Mesenchymal stem cell (in vitro differentiated cells and primary cell): ENCODE measurements at regions not wholly inside any gene's neighbourhood (a gene's known extent, or its start where the extent isn't known, plus 50 kb on each side); places are given as distances from the start of the nearest gene placed in this dataset.

Source experiments
- DNase-seq: peaks from one replicate; pipeline ENCODE4 v3.0.0-alpha.2; 2013
- H2AFZ ChIP-seq: one replicate; pipeline ENCODE4 v1.6.1; 2013; ENCODE audit warnings: low read depth, mild to moderate bottlenecking, control low read depth, inconsistent platforms, low read length, moderate library complexity
- H2AK5ac ChIP-seq: 2 replicates; pipeline ENCODE4 v1.6.1; 2013; ENCODE audit warnings: low read length, moderate library complexity, mild to moderate bottlenecking, inconsistent platforms; ENCODE audit not compliant: severe bottlenecking
- H2BK120ac ChIP-seq: one replicate; pipeline ENCODE4 v1.6.1; 2013; ENCODE audit warnings: low read depth, mild to moderate bottlenecking, inconsistent platforms, low read length, moderate library complexity
- H2BK12ac ChIP-seq, 2 experiments: one replicate each; pipeline ENCODE4 v1.6.1; 2013; ENCODE audit warnings: inconsistent platforms in 2 of 2, low read length in 2 of 2, mild to moderate bottlenecking in 2 of 2, moderate library complexity in 2 of 2, control low read depth in 1 of 2
- H2BK15ac ChIP-seq: one replicate; pipeline ENCODE4 v1.6.1; 2013; ENCODE audit warnings: mild to moderate bottlenecking, low read depth, inconsistent platforms; ENCODE audit not compliant: poor library complexity, severe bottlenecking
- H2BK5ac ChIP-seq: 2 replicates; pipeline ENCODE4 v1.6.1; 2013; ENCODE audit warnings: low read depth, mild to moderate bottlenecking, low read length, control low read depth, inconsistent platforms; ENCODE audit not compliant: poor library complexity, severe bottlenecking
- H3K14ac ChIP-seq, 2 experiments: one replicate each; pipeline ENCODE4 v1.6.1; 2013; ENCODE audit warnings: inconsistent platforms in 2 of 2, low read length in 2 of 2, control low read depth in 1 of 2, mild to moderate bottlenecking in 1 of 2, moderate library complexity in 1 of 2
- H3K18ac ChIP-seq, 2 experiments: one replicate each; pipeline ENCODE4 v1.6.1; 2013; ENCODE audit warnings: inconsistent platforms in 2 of 2, low read length in 2 of 2, control low read depth in 1 of 2, low read depth in 1 of 2, mild to moderate bottlenecking in 1 of 2
- H3K23ac ChIP-seq, 2 experiments: one replicate each; pipeline ENCODE4 v1.6.1; 2013; ENCODE audit warnings: inconsistent platforms in 2 of 2, low read length in 2 of 2, mild to moderate bottlenecking in 2 of 2, moderate library complexity in 2 of 2, control low read depth in 1 of 2
- H3K27ac ChIP-seq: 2 replicates; pipeline ENCODE4 v1.5.1; 2013; ENCODE audit warnings: mild to moderate bottlenecking, moderate library complexity, low read length, control low read depth, inconsistent platforms; ENCODE audit not compliant: poor library complexity, severe bottlenecking
- H3K27me3 ChIP-seq, 2 experiments: 2 replicates each; pipeline versions ENCODE4 v1.6.1 to v1.7.0; 2013; ENCODE audit warnings: low read length in 2 of 2, mild to moderate bottlenecking in 2 of 2, moderate library complexity in 2 of 2, control low read depth in 1 of 2, inconsistent platforms in 1 of 2; ENCODE audit not compliant: control insufficient read depth in 1 of 2, insufficient read depth in 1 of 2
- H3K36me3 ChIP-seq, 2 experiments: 2 replicates each; pipeline versions ENCODE4 v1.6.1 to v1.7.0; 2013; ENCODE audit warnings: low read length in 2 of 2, control low read depth in 1 of 2, inconsistent platforms in 1 of 2, low read depth in 1 of 2, mild to moderate bottlenecking in 1 of 2; ENCODE audit not compliant: insufficient read depth in 2 of 2, control insufficient read depth in 1 of 2
- H3K4ac ChIP-seq, 2 experiments: one replicate each; pipeline ENCODE4 v1.6.1; 2013; ENCODE audit warnings: inconsistent platforms in 2 of 2, low read length in 2 of 2, mild to moderate bottlenecking in 2 of 2, moderate library complexity in 2 of 2, control low read depth in 1 of 2, low read depth in 1 of 2
- H3K4me1 ChIP-seq: 2 replicates; pipeline ENCODE4 v1.6.1; 2013; ENCODE audit warnings: low read depth, low read length, control low read depth; ENCODE audit not compliant: control insufficient read depth, insufficient read depth
- H3K4me2 ChIP-seq: 2 replicates; pipeline ENCODE4 v1.6.1; 2013; ENCODE audit warnings: low read length, mild to moderate bottlenecking, inconsistent platforms; ENCODE audit not compliant: poor library complexity, severe bottlenecking
- H3K4me3 ChIP-seq, 2 experiments: 2 replicates each; pipeline versions ENCODE4 v1.5.1 to v1.7.0; 2013; ENCODE audit warnings: low read length in 2 of 2, mild to moderate bottlenecking in 2 of 2, control low read depth in 1 of 2, low read depth in 1 of 2; ENCODE audit not compliant: insufficient read depth in 1 of 2
- H3K79me1 ChIP-seq: replicated peaks from 2 replicates; pipeline ENCODE4 v1.6.1; 2013; ENCODE audit warnings: mild to moderate bottlenecking, control low read depth, low read length, inconsistent platforms; ENCODE audit not compliant: poor library complexity, severe bottlenecking
- H3K9ac ChIP-seq: 2 replicates; pipeline ENCODE4 v1.7.0; 2013; ENCODE audit warnings: mild to moderate bottlenecking, low read length, moderate library complexity
- H3K9me3 ChIP-seq: 2 replicates; pipeline ENCODE4 v1.7.0; 2013; ENCODE audit warnings: mild to moderate bottlenecking, low read length; ENCODE audit not compliant: control insufficient read depth
- H4K8ac ChIP-seq: one replicate; pipeline ENCODE4 v1.6.1; 2013; ENCODE audit warnings: inconsistent platforms, mild to moderate bottlenecking, low read length, moderate library complexity
- H4K91ac ChIP-seq: one replicate; pipeline ENCODE4 v1.6.1; 2013; ENCODE audit warnings: mild to moderate bottlenecking, low read length, inconsistent platforms
- WGBS: methylation state at CpG from one replicate; pipeline ENCODE4 v1.1.7; 2013; ENCODE audit warnings: mixed read lengths; 5-methylcytosine and 5-hydroxymethylcytosine counted together

DNA sequence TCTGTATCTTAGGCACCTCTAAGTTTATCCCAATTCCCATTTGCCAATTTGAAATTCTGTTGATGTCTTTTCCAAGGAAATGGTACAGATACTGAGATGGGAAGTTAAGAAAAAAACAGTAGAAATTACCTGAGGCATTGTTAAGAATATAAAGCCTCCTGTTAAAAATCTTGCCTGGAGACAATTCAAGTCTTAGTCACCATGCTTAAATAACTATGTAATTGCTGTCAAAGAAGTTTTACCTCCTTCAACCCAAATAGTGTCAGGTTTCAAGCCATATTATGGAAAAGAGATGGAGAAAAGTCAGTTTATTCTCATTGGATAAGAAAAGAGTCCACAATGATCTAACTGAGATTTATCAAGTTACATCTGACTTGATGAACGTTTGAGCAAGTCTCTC lies 974.7 kb downstream of the GALC start:
- H2BK12ac ChIP-seq = no peak overlapping the region
- WGBS = no CpG with 5 or more reads among the region's 1 CpG
- no peak overlapping the region for H2BK15ac ChIP-seq
- no peak overlapping the region for H4K8ac ChIP-seq
- H2BK5ac ChIP-seq = no peak overlapping the region
- H3K4me2 ChIP-seq = no peak overlapping the region
- H2AK5ac ChIP-seq = no peak overlapping the region
- H3K27ac ChIP-seq = no peak overlapping the region
- no peak overlapping the region for H4K91ac ChIP-seq
- H3K4me3 ChIP-seq = no peak overlapping the region
- no peak overlapping the region for H3K14ac ChIP-seq
- no peaks in the 10 kb centered on the region for H3K36me3 ChIP-seq
- H3K4ac ChIP-seq = no peak overlapping the region
- no peaks in the 10 kb centered on the region for H3K4me1 ChIP-seq
- H3K27me3 ChIP-seq = no peaks in the 10 kb centered on the region
- H3K9ac ChIP-seq = no peak overlapping the region
- H3K79me1 ChIP-seq = no peaks in the 10 kb centered on the region
- H2BK120ac ChIP-seq = no peak overlapping the region
- H3K9me3 ChIP-seq = no peaks in the 10 kb centered on the region
- DNase-seq = no peak
- H3K23ac ChIP-seq = no peak overlapping the region
- H2AFZ ChIP-seq = no peak overlapping the region
- no peak overlapping the region for H3K18ac ChIP-seq

GRCh38 chr14:87017335-87017734 lies 975.6 kb downstream of the GALC start:
- no peak overlapping the region for H2AK5ac ChIP-seq
- H3K9me3 ChIP-seq = no peaks in the 10 kb centered on the region
- 80% methylated on average over 2 of the region's 2 CpGs for WGBS

GRCh38 chr14:87014856-87015255 lies 978.1 kb downstream of the GALC start:
- no peak overlapping the region for H3K4me3 ChIP-seq

More at GRCh38 chr14:87017335-87017734, 975.6 kb downstream of the GALC start:
- Histone ChIP-seq H2BK15ac (no peak overlapping the region), H2BK12ac (no peak overlapping the region), H3K4me1 (no peaks in the 10 kb centered on the region), H4K91ac (no peak overlapping the region), H3K23ac (no peak overlapping the region), H3K27ac (no peak overlapping the region), H2BK5ac (no peak overlapping the region), H4K8ac (no peak overlapping the region), H2BK120ac (no peak overlapping the region), H2AFZ (no peak overlapping the region), H3K9ac (no peak overlapping the region), H3K36me3 (no peaks in the 10 kb centered on the region), H3K14ac (no peak overlapping the region), H3K79me1 (no peaks in the 10 kb centered on the region), H3K4ac (no peak overlapping the region), H3K27me3 (no peaks in the 10 kb centered on the region), H3K4me3 (no peak overlapping the region), H3K4me2 (no peak overlapping the region), H3K18ac (no peak overlapping the region)
- DNase-seq = no peak

DNA sequence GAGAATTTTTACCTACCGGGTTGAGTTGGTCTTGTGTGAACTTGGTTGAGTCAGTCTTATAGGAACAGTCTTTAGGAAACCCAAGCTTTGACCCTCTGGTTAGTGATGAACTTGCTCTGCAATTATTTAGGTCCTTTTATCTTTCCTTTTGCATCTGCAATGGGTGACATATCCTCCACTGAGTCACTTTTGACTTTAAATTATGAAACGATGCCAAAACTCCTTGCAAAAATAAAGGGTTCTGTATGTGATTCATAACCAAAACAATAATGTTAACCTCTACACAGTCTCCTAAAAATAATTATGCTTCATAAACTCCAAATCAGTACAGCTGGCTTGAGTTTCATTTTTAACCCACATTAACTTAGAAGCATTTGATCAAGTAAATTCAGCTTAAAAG lies 979.4 kb downstream of the GALC start:
- no peak overlapping the region for H3K4me2 ChIP-seq
- H2BK120ac ChIP-seq = no peak overlapping the region
- H3K4me3 ChIP-seq = peak overlapping the region in 1 of 2 experiments; percentile 11
- no peak overlapping the region for H2AK5ac ChIP-seq
- no peaks in the 10 kb centered on the region for H3K4me1 ChIP-seq
- H3K27me3 ChIP-seq = no peaks in the 10 kb centered on the region
- WGBS = 88% methylated on average over 2 of the region's 2 CpGs
- H2BK5ac ChIP-seq = no peak overlapping the region
- H3K23ac ChIP-seq = no peak overlapping the region
- no peak overlapping the region for H3K18ac ChIP-seq
- no peaks in the 10 kb centered on the region for H3K36me3 ChIP-seq
- no peak for DNase-seq
- no peak overlapping the region for H3K4ac ChIP-seq
- H3K14ac ChIP-seq = no peak overlapping the region
- no peak overlapping the region for H2AFZ ChIP-seq
- H4K8ac ChIP-seq = no peak overlapping the region
- no peaks in the 10 kb centered on the region for H3K9me3 ChIP-seq
- H3K79me1 ChIP-seq = no peaks in the 10 kb centered on the region
- H2BK15ac ChIP-seq = no peak overlapping the region
- H2BK12ac ChIP-seq = no peak overlapping the region
- H3K9ac ChIP-seq = peak overlapping the region; percentile 72
- no peak overlapping the region for H4K91ac ChIP-seq
- no peak overlapping the region for H3K27ac ChIP-seq

More at GRCh38 chr14:87014856-87015255, 978.1 kb downstream of the GALC start:
- no peak overlapping the region for H3K14ac ChIP-seq
- H3K27me3 ChIP-seq = no peaks in the 10 kb centered on the region
- no peak overlapping the region for H3K4me2 ChIP-seq
- H3K9me3 ChIP-seq = no peaks in the 10 kb centered on the region
- H3K27ac ChIP-seq = no peak overlapping the region
- no peak for DNase-seq
- WGBS = 94% methylated on average over 3 of the region's 3 CpGs
- H2AK5ac ChIP-seq = peak overlapping the region; percentile 73
- no peak overlapping the region for H3K9ac ChIP-seq
- no peak overlapping the region for H2BK120ac ChIP-seq
- H4K91ac ChIP-seq = no peak overlapping the region
- H3K4me1 ChIP-seq = no peaks in the 10 kb centered on the region
- H2BK12ac ChIP-seq = no peak overlapping the region
- H2AFZ ChIP-seq = no peak overlapping the region
- no peaks in the 10 kb centered on the region for H3K79me1 ChIP-seq
- H4K8ac ChIP-seq = no peak overlapping the region
- no peak overlapping the region for H3K4ac ChIP-seq
- H3K23ac ChIP-seq = no peak overlapping the region
- no peak overlapping the region for H2BK15ac ChIP-seq
- H2BK5ac ChIP-seq = no peak overlapping the region
- H3K18ac ChIP-seq = no peak overlapping the region
- H3K36me3 ChIP-seq = no peaks in the 10 kb centered on the region
